HUES6 (cell line): ENCODE measurements at regions not wholly inside any gene's neighbourhood (a gene's known extent, or its start where the extent isn't known, plus 50 kb on each side); places are given as distances from the start of the nearest gene placed in this dataset.
"Not testable (repeated sequence)": the region's sequence is repeated elsewhere in the genome, so short reads cannot be mapped to it uniquely, and the experiment has no call there.

ENCODE experiments used
- H3K27ac ChIP-seq: 2 replicates; pipeline ENCODE4 v1.7.0; 2013; ENCODE audit warnings: low read depth, mild to moderate bottlenecking, low read length, inconsistent platforms
- H3K27me3 ChIP-seq: 2 replicates; pipeline ENCODE4 v1.6.1; 2013; ENCODE audit warnings: low read length; ENCODE audit not compliant: control insufficient read depth, insufficient read depth
- H3K36me3 ChIP-seq: 2 replicates; pipeline ENCODE4 v1.6.1; 2013; ENCODE audit warnings: low read length; ENCODE audit not compliant: control insufficient read depth, insufficient read depth
- H3K4me1 ChIP-seq: 2 replicates; pipeline ENCODE4 v1.6.1; 2013; ENCODE audit warnings: low read length; ENCODE audit not compliant: control insufficient read depth, insufficient read depth
- H3K4me3 ChIP-seq: 2 replicates; pipeline ENCODE4 v1.5.1; 2013; ENCODE audit warnings: low read depth, low read length
- H3K9ac ChIP-seq: one replicate; pipeline ENCODE4 v1.6.1; 2013; ENCODE audit warnings: mild to moderate bottlenecking, low read length
- H3K9me3 ChIP-seq: 2 replicates; pipeline ENCODE4 v1.6.1; 2013; ENCODE audit warnings: low read depth, low read length; ENCODE audit not compliant: control insufficient read depth, insufficient read depth

DNA sequence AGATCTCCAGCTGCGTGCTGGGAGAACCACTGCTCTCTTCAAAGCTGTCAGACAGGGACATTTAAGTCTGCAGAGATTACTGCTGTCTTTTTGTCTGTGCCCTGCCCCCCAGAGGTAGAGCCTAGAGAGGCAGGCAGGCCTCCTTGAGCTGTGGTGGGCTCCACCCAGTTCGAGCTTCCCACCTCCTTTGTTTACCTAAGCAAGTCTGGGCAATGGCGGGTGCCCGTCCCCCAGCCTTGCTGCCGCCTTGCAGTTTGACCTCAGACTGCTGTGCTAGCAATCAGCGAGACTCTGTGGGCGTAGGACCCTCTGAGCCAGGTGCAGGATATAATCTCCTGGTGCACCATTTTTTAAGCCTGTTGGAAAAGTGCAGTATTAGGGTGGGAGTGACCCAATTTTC, 128.6 kb downstream of the ACTR3 start:
- not testable (repeated sequence) for H3K36me3 ChIP-seq, H3K9ac ChIP-seq, H3K4me3 ChIP-seq, H3K27ac ChIP-seq, H3K4me1 ChIP-seq, H3K27me3 ChIP-seq
- H3K9me3 ChIP-seq = peaks cover 11% of the 10 kb centered on the region

DNA sequence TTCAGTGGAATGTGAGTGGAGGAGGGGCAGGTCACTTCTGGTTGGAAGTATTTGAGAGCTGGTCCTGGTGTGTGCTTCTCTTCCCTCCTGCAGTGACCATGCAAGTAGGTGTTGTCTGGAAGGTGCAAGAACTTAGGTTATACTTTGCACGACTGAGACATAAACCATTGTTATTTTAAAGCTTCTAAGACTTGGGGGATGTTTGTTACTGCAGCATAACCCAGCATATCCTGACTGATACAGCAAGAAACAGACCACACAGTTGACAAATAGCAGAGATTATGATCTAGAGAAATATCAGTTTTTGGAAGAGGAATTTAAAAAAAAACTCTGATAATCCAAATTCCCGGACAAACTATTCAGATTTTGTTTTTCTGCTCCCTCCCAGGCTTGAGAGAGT, 130.8 kb downstream of the ACTR3 start:
- no peaks in the 10 kb centered on the region for H3K27me3 ChIP-seq
- no peaks in the 10 kb centered on the region for H3K4me1 ChIP-seq
- H3K9me3 ChIP-seq = peaks cover 11% of the 10 kb centered on the region
- H3K36me3 ChIP-seq = no peaks in the 10 kb centered on the region
- H3K4me3 ChIP-seq = no peak overlapping the region
- H3K9ac ChIP-seq = no peak overlapping the region
- no peak overlapping the region for H3K27ac ChIP-seq

- Histone ChIP-seq H3K27ac (no peak overlapping the region), H3K9ac (no peak overlapping the region), H3K4me1 (no peaks in the 10 kb centered on the region), H3K27me3 (no peaks in the 10 kb centered on the region), H3K4me3 (no peak overlapping the region), H3K36me3 (no peaks in the 10 kb centered on the region), H3K9me3 (peaks cover 11% of the 10 kb centered on the region)
Measured at GRCh38 chr2:114022360-114023085, 132.6 kb downstream of the ACTR3 start.

DNA sequence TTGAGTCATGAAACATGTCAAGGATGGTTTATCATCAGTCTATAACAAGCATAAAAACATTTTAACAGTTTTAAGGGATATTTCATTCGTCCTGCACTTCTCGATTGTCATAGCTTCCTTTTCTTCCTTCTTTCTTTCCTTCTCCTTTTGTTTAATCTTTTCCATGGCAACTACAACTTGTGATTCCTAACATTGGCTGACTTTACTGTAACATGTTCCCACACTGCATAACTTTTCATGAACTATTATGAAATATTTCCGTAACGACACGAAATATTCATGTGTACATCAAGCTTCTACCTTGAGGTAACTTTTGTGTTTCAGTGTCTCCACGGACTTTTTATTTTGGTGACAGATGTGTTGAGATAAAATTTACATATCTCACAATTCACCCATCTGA, 134.4 kb downstream of the ACTR3 start:
- Histone ChIP-seq H3K27ac (no peak overlapping the region), H3K4me1 (no peaks in the 10 kb centered on the region), H3K4me3 (no peak overlapping the region), H3K9me3 (peaks cover 5% of the 10 kb centered on the region), H3K36me3 (no peaks in the 10 kb centered on the region), H3K27me3 (no peaks in the 10 kb centered on the region), H3K9ac (no peak overlapping the region)

DNA sequence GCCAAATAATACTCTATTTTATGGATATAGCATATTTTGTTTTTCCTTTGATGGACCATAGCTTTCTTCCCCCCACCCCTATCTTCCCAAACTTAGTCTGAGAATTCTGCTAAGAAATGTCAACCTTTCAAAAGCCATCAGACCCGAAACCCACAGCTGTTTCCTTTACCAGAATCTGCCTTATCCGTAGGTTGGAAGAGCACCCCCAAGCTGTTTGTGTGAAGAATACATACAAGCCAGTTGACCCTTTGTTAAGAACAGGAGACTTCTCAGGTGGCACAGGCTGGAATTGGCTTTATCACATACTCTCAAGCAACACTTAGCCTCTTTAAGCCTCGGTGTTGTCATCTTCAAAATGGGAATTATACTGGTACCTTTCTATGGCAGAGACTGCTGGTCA, 135.1 kb downstream of the ACTR3 start:
- Histone ChIP-seq H3K4me1 (no peaks in the 10 kb centered on the region), H3K4me3 (no peak overlapping the region), H3K36me3 (no peaks in the 10 kb centered on the region), H3K9ac (no peak overlapping the region), H3K9me3 (peaks cover 5% of the 10 kb centered on the region), H3K27me3 (no peaks in the 10 kb centered on the region), H3K27ac (no peak overlapping the region)

DNA sequence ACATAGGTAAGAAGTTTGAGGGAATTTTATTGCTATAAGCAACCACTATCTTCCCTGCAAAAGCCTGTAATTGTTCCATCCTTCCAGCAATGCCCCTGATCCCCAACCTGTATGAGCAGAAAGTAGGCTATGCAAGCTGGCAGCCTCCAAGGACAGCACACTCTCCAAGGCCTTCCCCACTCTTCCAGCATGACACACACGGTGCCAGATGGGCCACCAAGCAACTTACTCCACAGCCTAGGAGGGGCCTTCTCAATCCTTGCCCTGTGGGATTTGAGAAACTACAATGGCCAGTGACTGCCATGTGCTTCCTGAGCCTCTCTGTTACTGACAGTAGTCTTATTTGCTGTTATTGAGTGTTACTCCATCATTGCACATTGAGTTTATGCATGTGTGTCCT, 137.5 kb downstream of the ACTR3 start:
- no peak overlapping the region for H3K9ac ChIP-seq
- no peaks in the 10 kb centered on the region for H3K4me1 ChIP-seq

DNA sequence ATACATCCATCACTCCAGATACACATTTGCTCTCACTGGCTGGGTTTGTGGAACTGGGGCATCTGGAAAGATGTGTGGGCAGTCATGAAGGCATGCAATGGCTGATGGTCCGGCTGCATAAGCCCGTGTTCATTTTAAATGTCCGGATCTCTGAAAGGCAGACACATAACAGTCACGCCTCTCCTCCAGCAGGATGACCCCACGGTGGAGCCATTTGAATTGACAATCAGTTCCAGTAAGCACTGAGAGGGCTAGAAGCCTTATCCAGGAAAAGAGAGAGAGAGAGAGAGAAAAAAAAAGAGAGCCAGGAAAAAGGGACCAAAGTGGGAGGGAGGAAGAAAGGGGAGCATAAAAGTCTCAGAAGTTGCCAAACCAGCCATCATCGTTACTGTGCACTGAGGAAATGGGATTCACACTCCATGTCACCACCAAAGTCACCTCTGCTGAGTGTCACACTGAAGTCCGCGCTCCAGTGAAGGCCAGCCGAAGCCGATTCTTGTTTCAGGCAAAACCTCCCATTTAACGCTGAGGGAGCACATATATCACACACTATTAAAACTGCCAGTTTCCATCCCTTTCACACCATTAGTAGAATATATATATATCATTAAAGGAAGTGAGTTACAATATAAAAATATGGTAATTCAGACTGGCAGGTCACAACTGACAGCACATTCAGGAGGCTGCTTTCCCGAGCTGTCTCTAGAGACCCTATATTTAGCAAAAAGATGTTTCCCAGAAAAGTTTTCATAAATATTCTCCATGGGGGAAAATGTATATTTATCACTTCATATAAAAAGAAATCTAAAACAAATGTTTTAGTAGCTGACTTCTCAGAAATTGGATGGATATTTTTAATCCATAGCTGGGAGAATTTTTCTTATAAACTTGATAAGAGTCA, 142.0 kb downstream of the ACTR3 start:
- Histone ChIP-seq H3K4me1 (peaks cover 13% of the 10 kb centered on the region), H3K36me3 (no peaks in the 10 kb centered on the region), H3K27me3 (no peaks in the 10 kb centered on the region), H3K9ac (no peak overlapping the region), H3K9me3 (no peaks in the 10 kb centered on the region), H3K27ac (no peak overlapping the region), H3K4me3 (no peak overlapping the region)

More for the DNA sequence above, 137.5 kb downstream of the ACTR3 start:
- Histone ChIP-seq H3K9me3 (no peaks in the 10 kb centered on the region), H3K27ac (no peak overlapping the region), H3K36me3 (no peaks in the 10 kb centered on the region), H3K4me3 (no peak overlapping the region), H3K27me3 (no peaks in the 10 kb centered on the region)

DNA sequence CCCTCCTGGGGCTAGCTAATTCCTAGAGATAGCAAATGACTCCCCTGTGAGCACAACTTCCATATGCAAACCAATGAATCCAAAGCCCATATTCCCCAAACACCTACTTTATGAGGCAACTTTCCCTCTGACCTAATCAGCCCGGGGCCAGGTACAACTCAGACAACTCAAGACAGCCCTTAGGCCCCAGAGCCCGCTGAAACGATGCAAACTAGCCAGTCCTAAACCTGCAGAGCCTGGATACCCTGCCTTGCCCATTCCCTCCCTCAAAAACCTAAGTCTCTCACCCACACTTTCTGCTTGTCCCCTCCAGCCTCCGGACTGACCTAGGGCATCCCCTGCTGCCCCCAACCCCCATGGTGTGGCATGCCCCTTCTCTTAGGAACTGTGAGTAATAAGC, 142.8 kb downstream of the ACTR3 start:
- H3K27me3 ChIP-seq = no peaks in the 10 kb centered on the region
- H3K9ac ChIP-seq = no peak overlapping the region
- H3K36me3 ChIP-seq = no peaks in the 10 kb centered on the region
- H3K4me1 ChIP-seq = peaks cover 13% of the 10 kb centered on the region
- no peak overlapping the region for H3K4me3 ChIP-seq
- no peaks in the 10 kb centered on the region for H3K9me3 ChIP-seq
- no peak overlapping the region for H3K27ac ChIP-seq

DNA sequence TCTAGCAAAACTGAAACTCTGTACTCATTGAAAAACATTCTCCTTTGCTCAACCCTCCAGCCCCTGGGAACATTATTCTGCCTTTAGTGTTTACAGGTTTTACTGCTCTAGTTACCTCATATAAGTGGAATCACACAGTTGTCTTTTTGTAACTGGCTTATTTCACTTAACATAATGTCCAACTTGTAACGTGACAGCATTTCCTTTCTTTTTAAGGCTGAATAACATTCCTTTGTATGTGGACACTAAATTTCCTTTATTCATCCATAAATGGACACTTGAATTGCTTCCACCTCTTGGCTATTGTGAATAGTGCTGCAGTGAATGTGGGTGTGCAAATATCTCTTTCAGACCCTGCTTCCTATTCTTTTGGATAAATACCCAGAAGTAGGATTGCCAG, 144.9 kb downstream of the ACTR3 start:
- H3K36me3 ChIP-seq = no peaks in the 10 kb centered on the region
- no peaks in the 10 kb centered on the region for H3K9me3 ChIP-seq

DNA sequence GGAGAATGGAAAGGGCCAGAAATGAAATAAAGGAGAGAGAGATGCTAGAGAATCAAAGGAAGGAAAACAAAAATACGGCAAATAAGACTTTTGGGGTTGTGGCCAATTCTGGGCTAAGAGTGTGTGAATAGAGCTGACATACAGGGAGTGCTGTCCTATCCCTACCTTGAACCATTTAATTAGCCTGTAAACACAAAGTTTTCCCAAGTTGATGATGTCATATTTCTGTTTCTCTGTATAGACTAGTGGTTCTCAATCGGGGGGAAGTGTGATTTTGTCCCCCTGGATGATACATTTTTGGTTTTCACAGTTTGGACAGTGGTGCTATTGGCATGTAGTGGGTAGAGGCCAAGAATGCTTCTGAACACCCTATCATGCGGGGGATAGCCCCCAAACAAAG, 148.8 kb downstream of the ACTR3 start:
- H3K9ac ChIP-seq = no peak overlapping the region
- peaks cover 2% of the 10 kb centered on the region; the same call in 1 of the 2 replicates for H3K4me1 ChIP-seq
- no peaks in the 10 kb centered on the region for H3K9me3 ChIP-seq
- no peak overlapping the region for H3K27ac ChIP-seq
- no peak overlapping the region for H3K4me3 ChIP-seq
- no peaks in the 10 kb centered on the region for H3K36me3 ChIP-seq
- H3K27me3 ChIP-seq = no peaks in the 10 kb centered on the region

More for the DNA sequence above, 144.9 kb downstream of the ACTR3 start:
- Histone ChIP-seq H3K27me3 (no peaks in the 10 kb centered on the region), H3K4me3 (no peak overlapping the region), H3K4me1 (peaks cover 13% of the 10 kb centered on the region), H3K9ac (no peak overlapping the region), H3K27ac (no peak overlapping the region)

DNA sequence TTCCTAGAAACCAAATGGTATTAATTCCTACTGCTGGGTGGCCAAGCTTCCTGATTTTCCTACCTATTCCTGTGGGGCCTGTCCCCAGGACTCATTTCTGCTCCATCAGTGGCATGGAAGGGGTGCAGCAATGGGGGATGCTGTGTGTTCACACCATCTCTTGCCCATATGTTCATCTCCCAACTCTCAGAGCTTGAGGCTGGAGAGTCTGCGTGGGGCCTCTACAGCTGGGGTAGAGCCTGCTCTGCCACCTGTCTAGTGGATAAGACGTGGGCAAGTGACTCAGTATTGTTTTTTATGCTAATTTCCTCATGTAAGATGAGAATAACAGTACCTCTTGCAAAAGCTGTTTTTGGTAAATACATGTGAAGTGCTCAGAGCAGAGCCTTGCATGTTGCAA, 149.8 kb downstream of the ACTR3 start:
- H3K9me3 ChIP-seq = no peaks in the 10 kb centered on the region
- no peaks in the 10 kb centered on the region for H3K4me1 ChIP-seq
- H3K4me3 ChIP-seq = no peak overlapping the region
- no peaks in the 10 kb centered on the region for H3K27me3 ChIP-seq
- H3K27ac ChIP-seq = no peak overlapping the region
- no peak overlapping the region for H3K9ac ChIP-seq
- H3K36me3 ChIP-seq = no peaks in the 10 kb centered on the region
